ENCODE measurements at regions not wholly inside any gene's neighbourhood (a gene's known extent, or its start where the extent isn't known, plus 50 kb on each side); places are given as distances from the start of the nearest gene placed in this dataset.

- Histone ChIP-seq H3K27me3 (no peaks in the 10 kb centered on the region), H3K27ac (no peak overlapping the region), H3K4me3 (no peak overlapping the region), H3K36me3 (no peaks in the 10 kb centered on the region), H3K9me3 (no peaks in the 10 kb centered on the region), H3K4me1 (no peaks in the 10 kb centered on the region)
- DNase-seq (ENCODE audit: low spot score in 2 of 2) = no peak
- TF ChIP-seq CTCF (IDR thresholded peaks at IDR 0.05) (no peak), EP300 (IDR thresholded peaks at IDR 0.05) (no peak), POLR2AphosphoS5 (IDR thresholded peaks at IDR 0.05) (no peak), POLR2A (IDR thresholded peaks at IDR 0.05) (no peak)
- WGBS = 97% methylated on average over 3 of the region's 3 CpGs
These were observed 531.6 kb downstream of the VRK1 start for GRCh38 chr14:97328743-97329142.

- H3K9me3 ChIP-seq = no peaks in the 10 kb centered on the region
- no peaks in the 10 kb centered on the region for H3K36me3 ChIP-seq
- H3K4me1 ChIP-seq = no peaks in the 10 kb centered on the region
- H3K4me3 ChIP-seq = no peak overlapping the region
- DNase-seq (ENCODE audit: low spot score in 2 of 2) = no peak
- TF ChIP-seq EP300 (IDR thresholded peaks at IDR 0.05) (no peak), CTCF (IDR thresholded peaks at IDR 0.05) (no peak)
- WGBS = 68% methylated on average over 2 of the region's 2 CpGs
- H3K27ac ChIP-seq = no peak overlapping the region
- H3K27me3 ChIP-seq = no peaks in the 10 kb centered on the region
These were observed 532.5 kb downstream of the VRK1 start for GRCh38 chr14:97329701-97330100.

- Histone ChIP-seq H3K4me1 (no peaks in the 10 kb centered on the region), H3K4me3 (no peak overlapping the region), H3K27ac (no peak overlapping the region), H3K36me3 (no peaks in the 10 kb centered on the region), H3K27me3 (no peaks in the 10 kb centered on the region), H3K9me3 (no peaks in the 10 kb centered on the region)
- DNase-seq (ENCODE audit: low spot score in 2 of 2) = no peak
- 65% methylated on average over 3 of the region's 3 CpGs for WGBS
- TF ChIP-seq EP300 (IDR thresholded peaks at IDR 0.05) (no peak), POLR2AphosphoS5 (IDR thresholded peaks at IDR 0.05) (no peak), POLR2A (IDR thresholded peaks at IDR 0.05) (no peak), CTCF (IDR thresholded peaks at IDR 0.05) (no peak)
These were observed 533.9 kb downstream of the VRK1 start for GRCh38 chr14:97331058-97331457.

- no peak for TF ChIP-seq POLR2A (IDR thresholded peaks at IDR 0.05)
- no peak for TF ChIP-seq POLR2AphosphoS5 (IDR thresholded peaks at IDR 0.05)
- no peak for TF ChIP-seq EP300 (IDR thresholded peaks at IDR 0.05)
- no peak for TF ChIP-seq CTCF (IDR thresholded peaks at IDR 0.05)
- no peaks in the 10 kb centered on the region for H3K36me3 ChIP-seq
- DNase-seq (ENCODE audit: low spot score in 2 of 2) = no peak
- no peak overlapping the region for H3K27ac ChIP-seq
- H3K27me3 ChIP-seq = no peaks in the 10 kb centered on the region
- H3K4me3 ChIP-seq = no peak overlapping the region
- 45% methylated on average over 3 of the region's 3 CpGs for WGBS
- no peaks in the 10 kb centered on the region for H3K4me1 ChIP-seq
- no peaks in the 10 kb centered on the region for H3K9me3 ChIP-seq
These were observed 534.3 kb downstream of the VRK1 start for GRCh38 chr14:97331526-97331925.

- Histone ChIP-seq H3K27me3 (no peaks in the 10 kb centered on the region), H3K4me3 (no peak overlapping the region)
- no peak for DNase-seq (ENCODE audit: low spot score in 2 of 2)
These were observed 539.0 kb downstream of the VRK1 start for GRCh38 chr14:97336179-97336578.

More at GRCh38 chr14:97336179-97336578, 539.0 kb downstream of the VRK1 start:
- TF ChIP-seq POLR2A (IDR thresholded peaks at IDR 0.05) (no peak), EP300 (IDR thresholded peaks at IDR 0.05) (no peak), CTCF (IDR thresholded peaks at IDR 0.05) (no peak), POLR2AphosphoS5 (IDR thresholded peaks at IDR 0.05) (no peak)
- Histone ChIP-seq H3K4me1 (no peaks in the 10 kb centered on the region), H3K36me3 (no peaks in the 10 kb centered on the region), H3K9me3 (no peaks in the 10 kb centered on the region), H3K27ac (no peak overlapping the region)
- 100% methylated on average over 1 of the region's 1 CpG for WGBS

Data from suprapubic skin (tissue), 4 donors.